ENCODE measurements at regions not wholly inside any gene's neighbourhood (a gene's known extent, or its start where the extent isn't known, plus 50 kb on each side); places are given as distances from the start of the nearest gene placed in this dataset.

DNA sequence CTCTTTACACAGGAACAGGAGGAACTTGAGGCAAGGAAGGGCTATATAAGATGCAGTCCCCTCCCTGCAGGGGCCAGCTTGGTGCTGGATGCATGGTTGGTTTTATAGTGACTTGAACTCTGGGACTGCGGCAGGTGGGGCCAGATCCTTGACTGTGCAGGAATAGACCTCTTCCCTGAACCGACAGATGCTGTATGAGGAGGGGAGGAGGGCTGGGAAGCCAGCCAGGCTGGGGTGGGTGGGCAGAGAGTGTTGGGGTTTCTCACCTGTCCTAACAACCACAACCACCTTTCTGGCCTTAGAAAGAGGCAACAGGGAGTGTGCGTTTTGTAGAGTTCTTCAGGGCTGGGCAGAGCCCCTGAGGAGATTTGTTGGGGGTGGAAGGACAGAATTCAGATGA is 798.1 kb downstream of the KCNJ18 start:
- TF ChIP-seq EGR1 (IDR thresholded peaks at IDR 0.05): no peak
- TF ChIP-seq, protein P1, sequence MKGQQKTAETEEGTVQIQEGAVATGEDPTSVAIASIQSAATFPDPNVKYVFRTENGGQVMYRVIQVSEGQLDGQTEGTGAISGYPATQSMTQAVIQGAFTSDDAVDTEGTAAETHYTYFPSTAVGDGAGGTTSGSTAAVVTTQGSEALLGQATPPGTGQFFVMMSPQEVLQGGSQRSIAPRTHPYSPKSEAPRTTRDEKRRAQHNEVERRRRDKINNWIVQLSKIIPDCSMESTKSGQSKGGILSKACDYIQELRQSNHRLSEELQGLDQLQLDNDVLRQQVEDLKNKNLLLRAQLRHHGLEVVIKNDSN (IDR thresholded peaks at IDR 0.05): no peak
- TF ChIP-seq TAF1 (IDR thresholded peaks at IDR 0.05; ENCODE audit: low read depth): no peak
- no peak for TF ChIP-seq EP300 (IDR thresholded peaks at IDR 0.05; ENCODE audit: borderline replicate concordance)

DNA sequence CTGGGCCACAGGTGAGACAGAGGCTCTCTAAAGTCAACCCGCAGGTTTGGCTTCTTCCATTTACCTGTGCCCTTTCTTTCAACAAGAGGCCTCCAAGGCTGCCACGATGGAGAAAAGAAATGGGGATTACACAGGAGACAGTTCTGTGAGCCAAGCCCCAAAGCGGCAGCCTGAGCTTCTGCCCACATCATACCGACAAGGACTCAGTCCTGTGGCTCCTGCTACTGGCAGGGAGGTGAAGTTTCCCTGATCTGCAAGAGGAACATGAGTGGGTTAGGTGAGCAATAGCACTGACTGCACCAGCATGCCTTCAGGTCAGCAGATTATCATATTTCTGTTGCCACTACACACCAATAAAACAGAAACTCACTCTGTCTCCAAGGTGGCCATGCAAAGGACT is 800.0 kb downstream of the KCNJ18 start:
- TF ChIP-seq CEBPB (IDR thresholded peaks at IDR 0.05): no peak
- no peak for TF ChIP-seq EP300 (IDR thresholded peaks at IDR 0.05; ENCODE audit: borderline replicate concordance)
- no peak for TF ChIP-seq CREB1 (IDR thresholded peaks at IDR 0.05; ENCODE audit: low read depth)
- TF ChIP-seq, protein P2, sequence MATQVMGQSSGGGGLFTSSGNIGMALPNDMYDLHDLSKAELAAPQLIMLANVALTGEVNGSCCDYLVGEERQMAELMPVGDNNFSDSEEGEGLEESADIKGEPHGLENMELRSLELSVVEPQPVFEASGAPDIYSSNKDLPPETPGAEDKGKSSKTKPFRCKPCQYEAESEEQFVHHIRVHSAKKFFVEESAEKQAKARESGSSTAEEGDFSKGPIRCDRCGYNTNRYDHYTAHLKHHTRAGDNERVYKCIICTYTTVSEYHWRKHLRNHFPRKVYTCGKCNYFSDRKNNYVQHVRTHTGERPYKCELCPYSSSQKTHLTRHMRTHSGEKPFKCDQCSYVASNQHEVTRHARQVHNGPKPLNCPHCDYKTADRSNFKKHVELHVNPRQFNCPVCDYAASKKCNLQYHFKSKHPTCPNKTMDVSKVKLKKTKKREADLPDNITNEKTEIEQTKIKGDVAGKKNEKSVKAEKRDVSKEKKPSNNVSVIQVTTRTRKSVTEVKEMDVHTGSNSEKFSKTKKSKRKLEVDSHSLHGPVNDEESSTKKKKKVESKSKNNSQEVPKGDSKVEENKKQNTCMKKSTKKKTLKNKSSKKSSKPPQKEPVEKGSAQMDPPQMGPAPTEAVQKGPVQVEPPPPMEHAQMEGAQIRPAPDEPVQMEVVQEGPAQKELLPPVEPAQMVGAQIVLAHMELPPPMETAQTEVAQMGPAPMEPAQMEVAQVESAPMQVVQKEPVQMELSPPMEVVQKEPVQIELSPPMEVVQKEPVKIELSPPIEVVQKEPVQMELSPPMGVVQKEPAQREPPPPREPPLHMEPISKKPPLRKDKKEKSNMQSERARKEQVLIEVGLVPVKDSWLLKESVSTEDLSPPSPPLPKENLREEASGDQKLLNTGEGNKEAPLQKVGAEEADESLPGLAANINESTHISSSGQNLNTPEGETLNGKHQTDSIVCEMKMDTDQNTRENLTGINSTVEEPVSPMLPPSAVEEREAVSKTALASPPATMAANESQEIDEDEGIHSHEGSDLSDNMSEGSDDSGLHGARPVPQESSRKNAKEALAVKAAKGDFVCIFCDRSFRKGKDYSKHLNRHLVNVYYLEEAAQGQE (IDR thresholded peaks at IDR 0.05; ENCODE audit: low read depth): no peak

DNA sequence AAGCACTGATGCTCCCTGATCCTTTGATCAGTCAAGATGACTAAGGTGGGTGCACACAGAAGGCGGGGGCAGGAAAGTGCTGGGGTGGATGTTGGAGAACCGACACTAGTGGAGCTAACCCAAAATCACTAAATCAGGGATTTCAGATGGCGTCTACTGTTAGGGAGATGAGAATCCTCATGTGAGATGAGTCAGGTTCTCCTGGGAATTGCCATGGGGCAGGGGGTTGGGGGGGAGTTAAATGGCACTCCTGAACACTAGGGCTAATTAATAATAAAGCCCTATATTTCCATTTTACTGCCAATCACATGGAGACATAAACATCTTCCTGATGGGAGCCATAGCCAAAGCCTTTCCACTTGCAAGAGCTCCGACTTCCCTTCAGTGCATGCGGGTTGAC is 804.1 kb downstream of the KCNJ18 start:
- TF ChIP-seq, protein P2 (IDR thresholded peaks at IDR 0.05; ENCODE audit: low read depth): no peak
- TF ChIP-seq TEAD4 (IDR thresholded peaks at IDR 0.05) (no peak), YY1 (IDR thresholded peaks at IDR 0.05; ENCODE audit: low read depth) (no peak), NFIC (IDR thresholded peaks at IDR 0.05) (no peak), RAD21 (IDR thresholded peaks at IDR 0.05; ENCODE audit: low read depth) (no peak), FOXM1 (IDR thresholded peaks at IDR 0.05; ENCODE audit: borderline replicate concordance, low read depth) (no peak), ZBTB7A (IDR thresholded peaks at IDR 0.05; ENCODE audit: low read depth) (no peak), EGR1 (IDR thresholded peaks at IDR 0.05) (no peak), TCF12 (IDR thresholded peaks at IDR 0.05; ENCODE audit: low read depth) (no peak), TAF1 (IDR thresholded peaks at IDR 0.05; ENCODE audit: low read depth) (no peak), CEBPB (IDR thresholded peaks at IDR 0.05) (no peak)
- TF ChIP-seq, protein P1 (IDR thresholded peaks at IDR 0.05): no peak
- TF ChIP-seq, protein P3, sequence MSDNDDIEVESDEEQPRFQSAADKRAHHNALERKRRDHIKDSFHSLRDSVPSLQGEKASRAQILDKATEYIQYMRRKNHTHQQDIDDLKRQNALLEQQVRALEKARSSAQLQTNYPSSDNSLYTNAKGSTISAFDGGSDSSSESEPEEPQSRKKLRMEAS (IDR thresholded peaks at IDR 0.05): no peak

DNA sequence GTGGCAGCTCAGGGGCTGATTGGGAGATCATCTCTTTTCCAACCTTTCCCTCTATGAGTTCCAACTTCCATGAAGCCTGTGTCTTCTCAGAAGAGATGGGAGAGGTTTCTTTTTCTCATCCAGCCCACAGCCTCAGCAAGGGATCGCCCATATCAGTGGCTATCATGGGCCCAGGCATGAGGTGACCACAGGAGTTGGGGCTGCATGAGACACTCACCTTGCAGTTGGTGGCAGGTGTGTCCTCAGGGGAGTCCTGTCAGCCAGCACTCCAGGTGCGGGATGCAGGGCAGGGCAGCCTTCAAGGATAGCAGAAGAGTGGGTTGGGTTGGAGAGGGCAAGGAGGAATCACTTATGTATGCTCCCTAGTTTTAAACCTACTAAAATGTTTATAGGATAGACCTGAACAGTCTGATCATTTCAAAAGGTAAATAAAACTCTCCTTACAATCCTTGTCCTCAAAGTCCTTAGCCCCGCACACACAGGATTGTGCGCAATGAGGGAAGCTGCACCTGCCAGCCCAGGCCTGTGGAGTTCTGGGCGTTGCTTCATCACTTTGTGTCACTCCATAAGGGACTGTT is 811.1 kb downstream of the KCNJ18 start:
- TF ChIP-seq, protein P1 (IDR thresholded peaks at IDR 0.05): no peak
- TF ChIP-seq ZBTB7A (IDR thresholded peaks at IDR 0.05; ENCODE audit: low read depth) (no peak), TEAD4 (IDR thresholded peaks at IDR 0.05) (no peak), NFIC (IDR thresholded peaks at IDR 0.05) (no peak), RAD21 (IDR thresholded peaks at IDR 0.05; ENCODE audit: low read depth) (no peak), TAF1 (IDR thresholded peaks at IDR 0.05; ENCODE audit: low read depth) (no peak), EP300 (IDR thresholded peaks at IDR 0.05; ENCODE audit: borderline replicate concordance) (no peak), EGR1 (IDR thresholded peaks at IDR 0.05) (no peak), CREB1 (IDR thresholded peaks at IDR 0.05; ENCODE audit: low read depth) (no peak)
- TF ChIP-seq, protein P2 (IDR thresholded peaks at IDR 0.05; ENCODE audit: low read depth): no peak

DNA sequence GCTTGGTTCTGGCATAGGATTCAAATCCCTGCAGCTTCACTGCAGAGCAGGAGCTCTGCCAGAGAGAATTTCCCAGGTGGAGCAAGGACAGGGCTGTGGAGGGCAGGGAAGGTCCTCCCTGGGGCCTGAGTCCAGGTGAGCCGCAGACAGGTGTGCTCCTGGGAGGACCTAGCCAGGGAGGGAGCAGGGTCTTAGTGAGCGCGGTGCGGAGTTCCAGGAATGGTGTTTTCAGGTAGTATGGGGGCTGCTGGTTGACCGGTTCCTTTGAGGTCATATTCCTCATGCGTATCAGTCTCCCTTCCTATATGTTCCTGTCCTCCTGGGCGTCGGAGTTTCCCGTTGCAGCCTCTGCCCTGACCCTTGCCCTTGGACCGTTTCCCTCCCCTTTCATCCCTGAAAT is 813.3 kb downstream of the KCNJ18 start:
- no peak for TF ChIP-seq TCF12 (IDR thresholded peaks at IDR 0.05; ENCODE audit: low read depth)
- no peak for TF ChIP-seq NFIC (IDR thresholded peaks at IDR 0.05)
- TF ChIP-seq TAF1 (IDR thresholded peaks at IDR 0.05; ENCODE audit: low read depth): no peak
- no peak for TF ChIP-seq YY1 (IDR thresholded peaks at IDR 0.05; ENCODE audit: low read depth)
- TF ChIP-seq FOXM1 (IDR thresholded peaks at IDR 0.05; ENCODE audit: borderline replicate concordance, low read depth): no peak
- TF ChIP-seq, protein P1 (IDR thresholded peaks at IDR 0.05): no peak
- TF ChIP-seq ZBTB7A (IDR thresholded peaks at IDR 0.05; ENCODE audit: low read depth): no peak
- TF ChIP-seq TEAD4 (IDR thresholded peaks at IDR 0.05): no peak
- no peak for TF ChIP-seq CREB1 (IDR thresholded peaks at IDR 0.05; ENCODE audit: low read depth)
- no peak for TF ChIP-seq CEBPB (IDR thresholded peaks at IDR 0.05)
- TF ChIP-seq RAD21 (IDR thresholded peaks at IDR 0.05; ENCODE audit: low read depth): no peak
- no peak for TF ChIP-seq EGR1 (IDR thresholded peaks at IDR 0.05)
- TF ChIP-seq, protein P3 (IDR thresholded peaks at IDR 0.05): no peak
- no peak for TF ChIP-seq EP300 (IDR thresholded peaks at IDR 0.05; ENCODE audit: borderline replicate concordance)
- TF ChIP-seq, protein P2 (IDR thresholded peaks at IDR 0.05; ENCODE audit: low read depth): no peak

All from Ishikawa (cell line).